HL-60 (cell line): ENCODE measurements at regions not wholly inside any gene's neighbourhood (a gene's known extent, or its start where the extent isn't known, plus 50 kb on each side); places are given as distances from the start of the nearest gene placed in this dataset.

Experiments
- GABPA ChIP-seq: IDR thresholded peaks from 2 replicates; pipeline ENCODE4 v1.6.1; 2012; ENCODE audit warnings: low read depth
- REST ChIP-seq: IDR thresholded peaks from 2 replicates; pipeline ENCODE4 v1.6.1; 2012; ENCODE audit warnings: low read depth; ENCODE audit not compliant: insufficient replicate concordance
- TF ChIP-seq, protein P1 (sequence below): IDR thresholded peaks from one replicate; pipeline ENCODE4 v1.5.1; 2011; ENCODE audit warnings: low read length, control low read depth, inconsistent platforms; ENCODE audit not compliant: insufficient read depth

- TF ChIP-seq, protein P1, sequence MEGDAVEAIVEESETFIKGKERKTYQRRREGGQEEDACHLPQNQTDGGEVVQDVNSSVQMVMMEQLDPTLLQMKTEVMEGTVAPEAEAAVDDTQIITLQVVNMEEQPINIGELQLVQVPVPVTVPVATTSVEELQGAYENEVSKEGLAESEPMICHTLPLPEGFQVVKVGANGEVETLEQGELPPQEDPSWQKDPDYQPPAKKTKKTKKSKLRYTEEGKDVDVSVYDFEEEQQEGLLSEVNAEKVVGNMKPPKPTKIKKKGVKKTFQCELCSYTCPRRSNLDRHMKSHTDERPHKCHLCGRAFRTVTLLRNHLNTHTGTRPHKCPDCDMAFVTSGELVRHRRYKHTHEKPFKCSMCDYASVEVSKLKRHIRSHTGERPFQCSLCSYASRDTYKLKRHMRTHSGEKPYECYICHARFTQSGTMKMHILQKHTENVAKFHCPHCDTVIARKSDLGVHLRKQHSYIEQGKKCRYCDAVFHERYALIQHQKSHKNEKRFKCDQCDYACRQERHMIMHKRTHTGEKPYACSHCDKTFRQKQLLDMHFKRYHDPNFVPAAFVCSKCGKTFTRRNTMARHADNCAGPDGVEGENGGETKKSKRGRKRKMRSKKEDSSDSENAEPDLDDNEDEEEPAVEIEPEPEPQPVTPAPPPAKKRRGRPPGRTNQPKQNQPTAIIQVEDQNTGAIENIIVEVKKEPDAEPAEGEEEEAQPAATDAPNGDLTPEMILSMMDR: no peak
- TF ChIP-seq REST (no peak), GABPA (no peak)
Observed at GRCh38 chr20:51886341-51886740, 84.0 kb upstream of the SALL4 start.
